ENCODE measurements at regions not wholly inside any gene's neighbourhood (a gene's known extent, or its start where the extent isn't known, plus 50 kb on each side); places are given as distances from the start of the nearest gene placed in this dataset.

GRCh38 chr11:131056036-131056435, 139.8 kb upstream of the SNX19 start:
- intact Hi-C loops (cut with micrococcal nuclease) = no loop called here
- Histone ChIP-seq H4K20me1 (ENCODE audit: insufficient read depth) (no peaks in the 10 kb centered on the region), H3K9ac (ENCODE audit: low read length) (no peak overlapping the region), H3K4me1 (ENCODE audit: control insufficient read depth in 1 of 2, insufficient read depth in 2 of 2, low read length in 2 of 2) (no peaks in the 10 kb centered on the region), H3K36me3 (ENCODE audit: control insufficient read depth in 1 of 2, insufficient read depth in 2 of 2, low read length in 2 of 2) (no peaks in the 10 kb centered on the region), H3K9me2 (ENCODE audit: insufficient read depth) (no peaks in the 10 kb centered on the region), H3K9me3 (ENCODE audit: control insufficient read depth in 1 of 2, insufficient read depth in 1 of 2, low read depth in 1 of 2, low read length in 2 of 2) (no peaks in the 10 kb centered on the region), H2AFZ (ENCODE audit: low read depth, low read length, poor library complexity, severe bottlenecking) (no peak overlapping the region), H3K27me3 (ENCODE audit: insufficient read depth, low read length) (peaks cover 5% of the 10 kb centered on the region; the same call in 1 of the 2 replicates), H3K4me2 (ENCODE audit: low read length) (no peak overlapping the region), H3K4me3 (replicated peaks in 1 of 2; ENCODE audit: low read depth in 1 of 2, low read length in 2 of 2) (no peak overlapping the region), H3K27ac (ENCODE audit: low read depth, low read length) (no peak overlapping the region), H3K79me2 (ENCODE audit: insufficient read depth, low read length) (no peaks in the 10 kb centered on the region)
- POLR2A ChIA-PET = no interaction called here
- DNase-seq (ENCODE audit: low read depth, low spot score) (no peak), ATAC-seq (no peak)
- no TSS peak for BruUV-seq (replicated peaks)
- CTCF ChIA-PET = no interaction called here
- RAD21 ChIA-PET (ENCODE audit: low non-redundant PET in 1 of 2, low total read pairs in 2 of 2, uncharacterized antibody in 2 of 2, unreplicated experiment in 2 of 2) = no interaction called here
- TF ChIP-seq ZFX (IDR thresholded peaks at IDR 0.05) (no peak), POLR2A (IDR thresholded peaks at IDR 0.05; ENCODE audit: borderline replicate concordance, extremely low read depth, insufficient read depth, insufficient read length) (no peak), ATF3 (IDR thresholded peaks at IDR 0.05) (no peak), CEBPB (IDR thresholded peaks at IDR 0.05; ENCODE audit: low read depth) (no peak), ZBTB33 (IDR thresholded peaks at IDR 0.05; ENCODE audit: extremely low read depth, insufficient replicate concordance, low read length) (no peak), EGR1 (IDR thresholded peaks at IDR 0.05; ENCODE audit: low read depth) (no peak), RAD21 (IDR thresholded peaks at IDR 0.05; ENCODE audit: low read depth) (no peak), SRF (IDR thresholded peaks at IDR 0.05; ENCODE audit: low read depth) (no peak)

- Histone ChIP-seq H3K4me3 (replicated peaks in 1 of 2; ENCODE audit: low read depth in 1 of 2, low read length in 2 of 2) (no peak overlapping the region), H3K4me1 (ENCODE audit: control insufficient read depth in 1 of 2, insufficient read depth in 2 of 2, low read length in 2 of 2) (no peaks in the 10 kb centered on the region), H3K27ac (ENCODE audit: low read depth, low read length) (no peak overlapping the region), H3K36me3 (ENCODE audit: control insufficient read depth in 1 of 2, insufficient read depth in 2 of 2, low read length in 2 of 2) (no peaks in the 10 kb centered on the region), H3K9me3 (ENCODE audit: control insufficient read depth in 1 of 2, insufficient read depth in 1 of 2, low read depth in 1 of 2, low read length in 2 of 2) (no peaks in the 10 kb centered on the region), H4K20me1 (ENCODE audit: insufficient read depth) (no peaks in the 10 kb centered on the region), H3K9me2 (ENCODE audit: insufficient read depth) (no peaks in the 10 kb centered on the region), H3K79me2 (ENCODE audit: insufficient read depth, low read length) (no peaks in the 10 kb centered on the region), H3K27me3 (ENCODE audit: insufficient read depth, low read length) (no peaks in the 10 kb centered on the region), H3K9ac (ENCODE audit: low read length) (no peak overlapping the region), H3K4me2 (ENCODE audit: low read length) (no peak overlapping the region), H2AFZ (ENCODE audit: low read depth, low read length, poor library complexity, severe bottlenecking) (no peak overlapping the region)
- intact Hi-C loops (cut with micrococcal nuclease) = loop anchor here (1.0 to 2.0 kb wide), 3 partner anchors 141 to 611 kb away; no protein-coding TSS in a partner anchor
- TF ChIP-seq, protein P1, sequence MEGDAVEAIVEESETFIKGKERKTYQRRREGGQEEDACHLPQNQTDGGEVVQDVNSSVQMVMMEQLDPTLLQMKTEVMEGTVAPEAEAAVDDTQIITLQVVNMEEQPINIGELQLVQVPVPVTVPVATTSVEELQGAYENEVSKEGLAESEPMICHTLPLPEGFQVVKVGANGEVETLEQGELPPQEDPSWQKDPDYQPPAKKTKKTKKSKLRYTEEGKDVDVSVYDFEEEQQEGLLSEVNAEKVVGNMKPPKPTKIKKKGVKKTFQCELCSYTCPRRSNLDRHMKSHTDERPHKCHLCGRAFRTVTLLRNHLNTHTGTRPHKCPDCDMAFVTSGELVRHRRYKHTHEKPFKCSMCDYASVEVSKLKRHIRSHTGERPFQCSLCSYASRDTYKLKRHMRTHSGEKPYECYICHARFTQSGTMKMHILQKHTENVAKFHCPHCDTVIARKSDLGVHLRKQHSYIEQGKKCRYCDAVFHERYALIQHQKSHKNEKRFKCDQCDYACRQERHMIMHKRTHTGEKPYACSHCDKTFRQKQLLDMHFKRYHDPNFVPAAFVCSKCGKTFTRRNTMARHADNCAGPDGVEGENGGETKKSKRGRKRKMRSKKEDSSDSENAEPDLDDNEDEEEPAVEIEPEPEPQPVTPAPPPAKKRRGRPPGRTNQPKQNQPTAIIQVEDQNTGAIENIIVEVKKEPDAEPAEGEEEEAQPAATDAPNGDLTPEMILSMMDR (IDR thresholded peaks at IDR 0.05 in 2 of 3, conservative IDR thresholded peaks at IDR 0.05 in 1 of 3; ENCODE audit: borderline replicate concordance in 1 of 3, insufficient read depth in 1 of 3, low read depth in 2 of 3, low read length in 2 of 3) = no peak
- no peak for TF ChIP-seq ZFX (IDR thresholded peaks at IDR 0.05)
- ATAC-seq (no peak), DNase-seq (ENCODE audit: low read depth, low spot score) (no peak)
- ChIA-PET RAD21 (ENCODE audit: low non-redundant PET in 1 of 2, low total read pairs in 2 of 2, uncharacterized antibody in 2 of 2, unreplicated experiment in 2 of 2) (no interaction called here), CTCF (no interaction called here), POLR2A (no interaction called here)
- no TSS peak for BruUV-seq (replicated peaks)
Measured at GRCh38 chr11:131063638-131064037, 147.4 kb upstream of the SNX19 start.
